ENCODE measurements at regions not wholly inside any gene's neighbourhood (a gene's known extent, or its start where the extent isn't known, plus 50 kb on each side); places are given as distances from the start of the nearest gene placed in this dataset.

DNA sequence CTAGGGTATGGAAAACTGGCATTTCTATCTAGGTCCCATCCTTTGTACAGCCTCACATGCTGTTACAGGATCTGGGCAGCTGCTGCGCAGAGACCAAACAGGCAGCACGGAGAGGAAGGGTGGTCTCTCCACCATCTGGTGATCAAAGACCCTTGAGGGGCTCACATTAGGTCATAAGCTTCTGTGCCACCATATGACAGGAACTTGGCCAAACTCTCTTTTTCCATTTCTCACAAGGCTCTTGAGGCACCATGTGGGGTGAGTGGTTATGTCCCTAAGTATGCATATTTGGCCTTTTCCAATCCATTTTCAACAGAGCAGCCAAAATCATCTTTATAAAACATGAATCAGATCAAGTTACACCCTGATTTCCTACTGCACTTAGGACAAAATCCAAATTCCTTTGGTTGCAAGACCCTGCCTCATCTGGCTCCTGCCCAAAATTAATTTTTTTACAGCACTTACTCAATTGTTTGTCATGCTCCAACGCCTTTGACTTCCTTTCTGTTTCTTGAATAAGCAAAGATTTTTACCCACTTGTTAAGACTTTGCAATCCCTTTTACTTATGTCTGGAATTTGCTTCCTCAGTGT lies 730.0 kb downstream of the MAT2B start (continued):
- TF ChIP-seq, protein P1, sequence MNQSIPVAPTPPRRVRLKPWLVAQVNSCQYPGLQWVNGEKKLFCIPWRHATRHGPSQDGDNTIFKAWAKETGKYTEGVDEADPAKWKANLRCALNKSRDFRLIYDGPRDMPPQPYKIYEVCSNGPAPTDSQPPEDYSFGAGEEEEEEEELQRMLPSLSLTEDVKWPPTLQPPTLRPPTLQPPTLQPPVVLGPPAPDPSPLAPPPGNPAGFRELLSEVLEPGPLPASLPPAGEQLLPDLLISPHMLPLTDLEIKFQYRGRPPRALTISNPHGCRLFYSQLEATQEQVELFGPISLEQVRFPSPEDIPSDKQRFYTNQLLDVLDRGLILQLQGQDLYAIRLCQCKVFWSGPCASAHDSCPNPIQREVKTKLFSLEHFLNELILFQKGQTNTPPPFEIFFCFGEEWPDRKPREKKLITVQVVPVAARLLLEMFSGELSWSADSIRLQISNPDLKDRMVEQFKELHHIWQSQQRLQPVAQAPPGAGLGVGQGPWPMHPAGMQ (IDR thresholded peaks at IDR 0.05; ENCODE audit: borderline replicate concordance): no peak
- TF ChIP-seq, protein P2, sequence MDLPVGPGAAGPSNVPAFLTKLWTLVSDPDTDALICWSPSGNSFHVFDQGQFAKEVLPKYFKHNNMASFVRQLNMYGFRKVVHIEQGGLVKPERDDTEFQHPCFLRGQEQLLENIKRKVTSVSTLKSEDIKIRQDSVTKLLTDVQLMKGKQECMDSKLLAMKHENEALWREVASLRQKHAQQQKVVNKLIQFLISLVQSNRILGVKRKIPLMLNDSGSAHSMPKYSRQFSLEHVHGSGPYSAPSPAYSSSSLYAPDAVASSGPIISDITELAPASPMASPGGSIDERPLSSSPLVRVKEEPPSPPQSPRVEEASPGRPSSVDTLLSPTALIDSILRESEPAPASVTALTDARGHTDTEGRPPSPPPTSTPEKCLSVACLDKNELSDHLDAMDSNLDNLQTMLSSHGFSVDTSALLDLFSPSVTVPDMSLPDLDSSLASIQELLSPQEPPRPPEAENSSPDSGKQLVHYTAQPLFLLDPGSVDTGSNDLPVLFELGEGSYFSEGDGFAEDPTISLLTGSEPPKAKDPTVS (IDR thresholded peaks at IDR 0.05; ENCODE audit: low read depth, low read length): no peak
- TF ChIP-seq TCF3 (IDR thresholded peaks at IDR 0.05; ENCODE audit: borderline replicate concordance, insufficient read depth, low read depth, low read length): no peak
- TF ChIP-seq, protein P3, sequence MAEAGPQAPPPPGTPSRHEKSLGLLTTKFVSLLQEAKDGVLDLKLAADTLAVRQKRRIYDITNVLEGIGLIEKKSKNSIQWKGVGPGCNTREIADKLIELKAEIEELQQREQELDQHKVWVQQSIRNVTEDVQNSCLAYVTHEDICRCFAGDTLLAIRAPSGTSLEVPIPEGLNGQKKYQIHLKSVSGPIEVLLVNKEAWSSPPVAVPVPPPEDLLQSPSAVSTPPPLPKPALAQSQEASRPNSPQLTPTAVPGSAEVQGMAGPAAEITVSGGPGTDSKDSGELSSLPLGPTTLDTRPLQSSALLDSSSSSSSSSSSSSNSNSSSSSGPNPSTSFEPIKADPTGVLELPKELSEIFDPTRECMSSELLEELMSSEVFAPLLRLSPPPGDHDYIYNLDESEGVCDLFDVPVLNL (IDR thresholded peaks at IDR 0.05; ENCODE audit: low read depth, low read length): no peak
- no peak for TF ChIP-seq GABPA (IDR thresholded peaks at IDR 0.05; ENCODE audit: low read depth)

DNA sequence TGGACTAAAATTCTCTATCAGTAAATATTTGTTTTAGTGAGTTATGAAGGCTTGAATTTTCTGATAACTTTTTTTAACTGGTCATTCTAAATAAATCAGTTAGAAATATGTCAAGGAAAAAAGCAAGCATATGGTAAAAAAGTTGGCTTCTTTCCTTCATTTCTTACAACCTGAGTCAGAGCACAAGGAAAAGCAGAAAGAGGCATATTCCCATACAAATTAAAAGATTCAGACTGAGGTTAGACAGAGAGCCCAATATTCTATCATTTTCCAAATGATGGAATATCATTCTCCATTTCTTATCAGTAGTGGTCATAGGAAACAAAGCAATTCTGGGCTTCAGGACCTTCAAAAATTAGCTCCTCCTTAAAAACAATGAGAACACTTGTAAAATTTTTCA lies 732.1 kb downstream of the MAT2B start:
- Histone ChIP-seq H3K36me3 (ENCODE audit: control insufficient read depth in 2 of 2, insufficient read depth in 2 of 2, low read length in 1 of 2) (no peaks in the 10 kb centered on the region), H3K9ac (ENCODE audit: control insufficient read depth, insufficient read depth, low read length) (no peak overlapping the region), H2AFZ (ENCODE audit: control insufficient read depth, low read depth, low read length) (no peak overlapping the region), H4K20me1 (ENCODE audit: control insufficient read depth, insufficient read depth) (no peaks in the 10 kb centered on the region), H3K79me2 (ENCODE audit: control insufficient read depth, insufficient read depth, low read length) (no peaks in the 10 kb centered on the region), H3K4me3 (no peak overlapping the region), H3K27me3 (replicated peaks in 1 of 2; ENCODE audit: control insufficient read depth in 2 of 2, insufficient read depth in 2 of 2, low read length in 1 of 2) (no peaks in the 10 kb centered on the region), H3K27ac (ENCODE audit: control insufficient read depth, insufficient read depth) (no peak overlapping the region), H3K4me1 (ENCODE audit: control insufficient read depth, insufficient read depth, low read length) (no peaks in the 10 kb centered on the region), H3K4me2 (ENCODE audit: control insufficient read depth, insufficient read depth) (no peak overlapping the region), H3K9me3 (replicated peaks; ENCODE audit: control insufficient read depth, insufficient read depth, low read length) (no peaks in the 10 kb centered on the region)
- BruUV-seq (replicated peaks): no TSS peak
- SMC1A ChIA-PET (ENCODE audit: uncharacterized antibody, unreplicated experiment): interaction anchor here (0.6 to 2.1 kb wide), 10 partner anchors 10 to 237 kb away, joined by 3 to 9 read pairs (median 3); no protein-coding TSS in a partner anchor
- RAD21 ChIA-PET (ENCODE audit: unreplicated experiment): interaction anchor here (0.7 kb wide), 1 partner anchor 122 kb away, joined by 3 read pairs; no protein-coding TSS in a partner anchor
- DNase-seq (ENCODE audit: low read depth, low spot score): no peak
- TF ChIP-seq SMAD5 (IDR thresholded peaks at IDR 0.05; ENCODE audit: low read depth): no peak
- no peak for TF ChIP-seq RCOR1 (conservative IDR thresholded peaks at IDR 0.05; ENCODE audit: low read depth, low read length)
- TF ChIP-seq ZNF24 (IDR thresholded peaks at IDR 0.05): no peak
- TF ChIP-seq CHD4 (IDR thresholded peaks at IDR 0.05): no peak
- no peak for TF ChIP-seq POLR2A (IDR thresholded peaks at IDR 0.05; ENCODE audit: low read depth, low read length)
- no peak for TF ChIP-seq SIX5 (IDR thresholded peaks at IDR 0.05; ENCODE audit: low read depth, low read length, severe bottlenecking)
- TF ChIP-seq, protein P4, sequence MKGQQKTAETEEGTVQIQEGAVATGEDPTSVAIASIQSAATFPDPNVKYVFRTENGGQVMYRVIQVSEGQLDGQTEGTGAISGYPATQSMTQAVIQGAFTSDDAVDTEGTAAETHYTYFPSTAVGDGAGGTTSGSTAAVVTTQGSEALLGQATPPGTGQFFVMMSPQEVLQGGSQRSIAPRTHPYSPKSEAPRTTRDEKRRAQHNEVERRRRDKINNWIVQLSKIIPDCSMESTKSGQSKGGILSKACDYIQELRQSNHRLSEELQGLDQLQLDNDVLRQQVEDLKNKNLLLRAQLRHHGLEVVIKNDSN (IDR thresholded peaks at IDR 0.05; ENCODE audit: borderline replicate concordance, extremely low read length, insufficient read depth, low read depth, low read length): no peak
- TF ChIP-seq SMC3 (IDR thresholded peaks at IDR 0.05; ENCODE audit: borderline replicate concordance, low read length): no peak
- TF ChIP-seq NFYA (IDR thresholded peaks at IDR 0.05; ENCODE audit: borderline replicate concordance, low read depth, low read length): no peak
- TF ChIP-seq HDAC6 (IDR thresholded peaks at IDR 0.05; ENCODE audit: unreplicated experiment): no peak
- in situ Hi-C loops (cut with MboI): no loop called here
- FAIRE-seq: no peak
- CTCF ChIA-PET: interaction anchor here (1.4 to 2.1 kb wide), 2 partner anchors 10 to 38 kb away, joined by 3 to 5 read pairs; no protein-coding TSS in a partner anchor
- POLR2A ChIA-PET: interaction anchor here (0.6 kb wide), 2 partner anchors 24 to 417 kb away, joined by 5 to 6 read pairs; no protein-coding TSS in a partner anchor
- no peak for ATAC-seq
- intact Hi-C loops (cut with micrococcal nuclease; ENCODE audit: unreplicated experiment): no loop called here

Measured in GM12878 (cell line).